GM18873 (cell line): ENCODE measurements at regions not wholly inside any gene's neighbourhood (a gene's known extent, or its start where the extent isn't known, plus 50 kb on each side); places are given as distances from the start of the nearest gene placed in this dataset.
"Not testable (repeated sequence)": the region's sequence is repeated elsewhere in the genome, so short reads cannot be mapped to it uniquely, and the experiment has no call there.

Source experiments
- ATAC-seq: cut with Tn5 transposase; IDR thresholded peaks from one replicate; pipeline ENCODE4 v1.9.1; 2021; ENCODE audit warnings: mild to moderate bottlenecking, moderate library complexity, moderate number of reproducible peaks; ENCODE audit not compliant: unreplicated experiment, low FRiP score

- ATAC-seq = no peak
Measured at GRCh38 chr10:106111246-106111645, 1053.3 kb downstream of the SORCS1 start.

- no peak for ATAC-seq
Measured at GRCh38 chr10:106107706-106108105, 1056.8 kb downstream of the SORCS1 start.

GRCh38 chr10:106106114-106106513 lies 1058.4 kb downstream of the SORCS1 start:
- ATAC-seq = no peak

- ATAC-seq = no peak
Measured at GRCh38 chr10:106089855-106090254, 1074.7 kb downstream of the SORCS1 start.

GRCh38 chr10:106086391-106086790 lies 1078.1 kb downstream of the SORCS1 start:
- no peak for ATAC-seq

GRCh38 chr10:106083572-106083971 lies 1080.9 kb downstream of the SORCS1 start:
- no peak for ATAC-seq

- no peak for ATAC-seq
Measured at GRCh38 chr10:106082865-106083264, 1081.6 kb downstream of the SORCS1 start.

- no peak for ATAC-seq
Measured at GRCh38 chr10:106078895-106079576, 1085.5 kb downstream of the SORCS1 start.

GRCh38 chr10:106076496-106076895 lies 1088.0 kb downstream of the SORCS1 start:
- ATAC-seq = no peak

- ATAC-seq = no peak
Measured at GRCh38 chr10:106053061-106053460, 1111.4 kb downstream of the SORCS1 start.

- ATAC-seq = no peak
Measured at GRCh38 chr10:106044503-106044902, 1120.0 kb downstream of the SORCS1 start.

GRCh38 chr10:106043863-106044262 lies 1120.6 kb downstream of the SORCS1 start:
- no peak for ATAC-seq

GRCh38 chr10:106038246-106038645 lies 1126.3 kb downstream of the SORCS1 start:
- ATAC-seq = no peak

GRCh38 chr10:106033065-106033464 lies 1131.4 kb downstream of the SORCS1 start:
- ATAC-seq = no peak

GRCh38 chr10:106032450-106033002 lies 1132.0 kb downstream of the SORCS1 start:
- no peak for ATAC-seq

- ATAC-seq = no peak
Measured at GRCh38 chr10:106027240-106027639, 1137.3 kb downstream of the SORCS1 start.

GRCh38 chr10:106025208-106025811 lies 1139.2 kb downstream of the SORCS1 start:
- no peak for ATAC-seq

GRCh38 chr10:106023329-106023728 lies 1141.2 kb downstream of the SORCS1 start:
- no peak for ATAC-seq

GRCh38 chr10:106019559-106019958 lies 1144.9 kb downstream of the SORCS1 start:
- ATAC-seq = not testable (repeated sequence)

GRCh38 chr10:106015369-106016199 lies 1148.9 kb downstream of the SORCS1 start:
- ATAC-seq = not testable (repeated sequence)

GRCh38 chr10:106011250-106011649 lies 1153.3 kb downstream of the SORCS1 start:
- no peak for ATAC-seq
